IgD-negative memory B cell (primary cell): ENCODE measurements at regions not wholly inside any gene's neighbourhood (a gene's known extent, or its start where the extent isn't known, plus 50 kb on each side); places are given as distances from the start of the nearest gene placed in this dataset.
"Not testable (repeated sequence)": the region's sequence is repeated elsewhere in the genome, so short reads cannot be mapped to it uniquely, and the experiment has no call there.

Source experiments
- H3K27ac Mint-ChIP-seq, 3 donors: one replicate each; pipeline ENCODE4 v1.8.0; 2020 to 2022; ENCODE audit warnings: mild to moderate bottlenecking in 3 of 3, mixed read lengths in 3 of 3, moderate library complexity in 1 of 3
- H3K27me3 Mint-ChIP-seq: one replicate; pipeline ENCODE4 v1.8.0; 2021; ENCODE audit warnings: mixed read lengths
- H3K36me3 Mint-ChIP-seq: one replicate; pipeline ENCODE4 v1.8.0; 2020; ENCODE audit warnings: mild to moderate bottlenecking, mixed read lengths
- H3K4me1 Mint-ChIP-seq, 3 donors: one replicate each; pipeline ENCODE4 v1.8.0; 2020 to 2022; ENCODE audit warnings: mixed read lengths in 3 of 3, mild to moderate bottlenecking in 1 of 3
- H3K4me3 Mint-ChIP-seq, 4 donors: one replicate each; pipeline ENCODE4 v1.8.0; 2020 to 2022; ENCODE audit warnings: mild to moderate bottlenecking in 4 of 4, mixed read lengths in 4 of 4, moderate library complexity in 3 of 4
- H3K9me3 Mint-ChIP-seq, 3 donors: one replicate each; pipeline ENCODE4 v1.8.0; 2020 to 2021; ENCODE audit warnings: mixed read lengths in 3 of 3, mild to moderate bottlenecking in 1 of 3

DNA sequence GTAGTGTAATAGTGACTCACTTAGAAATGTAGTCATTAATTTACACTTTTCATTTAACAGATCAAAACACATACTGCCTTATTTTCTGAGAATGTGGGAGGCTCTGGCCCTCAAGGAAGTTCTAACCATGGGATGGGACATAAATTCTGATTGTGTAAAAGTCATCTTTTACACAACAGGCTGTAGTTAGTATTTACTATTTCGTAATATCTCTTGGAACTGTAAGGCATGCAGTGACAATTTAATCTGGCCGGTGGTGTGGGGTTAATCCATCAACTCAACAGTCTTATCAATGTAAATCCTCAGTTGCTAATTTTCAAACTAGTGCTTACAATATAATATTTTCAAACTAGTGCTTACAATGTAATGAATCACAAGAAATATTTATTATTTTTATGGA lies 1599.2 kb downstream of the EFNB2 start:
- peaks cover 0 to 2% (median 0%) of the 10 kb centered on the region in 3 donors for H3K9me3 Mint-ChIP-seq
- H3K27me3 Mint-ChIP-seq, result no peaks in the 10 kb centered on the region
- no peak overlapping the region for H3K27ac Mint-ChIP-seq
- H3K4me1 Mint-ChIP-seq, result no peaks in the 10 kb centered on the region
- H3K4me3 Mint-ChIP-seq, result no peak overlapping the region
- H3K36me3 Mint-ChIP-seq, result peaks cover 1% of the 10 kb centered on the region

DNA sequence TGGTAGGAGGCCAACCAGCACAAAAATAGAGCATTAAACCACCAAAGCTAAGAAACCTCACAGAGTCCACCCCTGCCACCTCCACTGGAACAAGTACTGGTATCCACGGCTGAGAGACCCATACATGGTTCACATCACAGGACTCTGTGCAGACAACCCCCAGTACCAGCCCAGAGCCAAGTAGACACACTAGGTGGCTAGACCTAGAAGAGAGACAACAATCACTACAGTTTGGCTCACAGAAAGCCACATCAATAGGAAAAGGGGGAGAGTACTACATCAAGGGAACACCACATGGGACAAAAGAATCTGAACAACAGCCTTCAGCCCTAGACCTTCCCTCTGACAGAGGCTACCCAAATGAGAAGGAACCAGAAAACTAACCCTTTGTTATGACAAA lies 1614.9 kb downstream of the EFNB2 start:
- H3K36me3 Mint-ChIP-seq, H3K4me1 Mint-ChIP-seq, H3K27ac Mint-ChIP-seq, H3K27me3 Mint-ChIP-seq, H3K4me3 Mint-ChIP-seq: not testable (repeated sequence)
- peaks cover 5 to 15% (median 6%) of the 10 kb centered on the region in 3 donors for H3K9me3 Mint-ChIP-seq

DNA sequence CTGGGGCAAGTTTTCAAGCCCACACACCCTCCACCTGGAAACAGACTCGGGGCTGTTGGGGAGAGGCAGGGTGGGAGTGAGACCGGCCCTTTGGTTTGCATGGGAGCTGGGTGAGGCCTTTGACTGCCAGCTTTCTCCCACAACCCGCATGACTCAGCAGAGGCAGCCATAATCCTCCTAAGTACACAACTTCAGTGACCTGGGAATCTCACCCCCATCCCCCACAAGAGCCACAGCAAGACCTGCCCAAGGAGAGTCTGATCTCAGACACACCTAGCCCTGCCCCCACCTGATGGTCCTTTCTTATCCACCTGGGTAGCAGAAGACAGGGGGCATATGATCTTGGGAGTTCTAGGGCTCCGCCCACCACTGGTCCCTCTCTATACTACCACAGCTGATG lies 1615.4 kb downstream of the EFNB2 start:
- H3K4me3 Mint-ChIP-seq, result no peak overlapping the region

DNA sequence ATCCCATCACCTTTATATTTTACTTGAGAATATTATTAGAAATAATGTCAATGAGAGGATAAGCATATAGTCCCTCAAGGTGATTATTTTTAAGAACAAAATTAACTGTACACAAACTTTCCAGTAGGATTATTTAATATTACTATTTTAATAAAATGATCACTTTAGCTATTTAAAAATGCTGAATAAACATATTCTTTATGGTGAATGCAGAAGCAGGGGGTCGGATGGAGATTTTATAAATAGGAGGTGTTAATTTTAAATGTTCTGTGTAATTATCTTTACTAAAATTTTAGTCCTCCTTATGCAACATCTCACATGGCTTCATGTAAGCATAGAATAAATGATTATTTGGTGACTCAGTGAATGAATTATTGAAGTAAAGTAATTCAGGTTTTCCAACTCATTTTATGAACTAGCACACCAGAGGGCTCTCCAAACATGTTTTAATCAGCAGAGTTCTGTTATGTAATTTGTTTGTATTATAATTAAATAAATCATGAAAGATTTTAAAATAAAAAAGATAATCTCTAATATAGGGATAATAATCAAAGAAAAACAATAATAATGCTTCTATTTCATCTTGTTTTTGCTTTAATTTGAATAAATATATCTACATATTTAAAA lies 1635.2 kb downstream of the EFNB2 start:
- no peaks in the 10 kb centered on the region for H3K27me3 Mint-ChIP-seq
- H3K36me3 Mint-ChIP-seq, result no peaks in the 10 kb centered on the region
- H3K4me3 Mint-ChIP-seq, result no peak overlapping the region
- no peak overlapping the region for H3K27ac Mint-ChIP-seq
- H3K4me1 Mint-ChIP-seq, result no peaks in the 10 kb centered on the region
- no peaks in the 10 kb centered on the region for H3K9me3 Mint-ChIP-seq

More for the DNA sequence above, 1615.4 kb downstream of the EFNB2 start:
- H3K9me3 Mint-ChIP-seq, result peaks cover 5 to 15% (median 6%) of the 10 kb centered on the region in 3 donors
- H3K27ac Mint-ChIP-seq, result no peak overlapping the region
- no peaks in the 10 kb centered on the region for H3K27me3 Mint-ChIP-seq
- no peaks in the 10 kb centered on the region for H3K36me3 Mint-ChIP-seq
- no peaks in the 10 kb centered on the region for H3K4me1 Mint-ChIP-seq

DNA sequence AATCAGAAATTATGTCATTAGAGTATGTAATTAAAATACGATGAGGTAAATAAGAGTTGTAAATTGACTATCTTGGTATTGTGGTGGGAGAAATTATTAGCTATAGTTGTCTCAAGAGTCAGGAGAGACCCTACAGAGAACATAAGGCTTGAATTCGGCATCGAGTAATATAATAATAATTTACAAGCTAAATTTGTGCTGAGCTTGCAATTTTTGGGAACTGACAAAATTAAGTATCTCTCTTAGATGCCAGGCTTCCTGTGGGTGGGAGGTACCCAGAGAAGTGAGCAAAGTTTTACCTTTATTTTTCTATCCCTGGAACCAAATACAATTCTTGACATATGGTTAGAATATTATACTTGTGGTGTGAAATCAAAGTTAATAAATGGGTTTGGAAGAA lies 1637.0 kb downstream of the EFNB2 start:
- Mint-ChIP-seq H3K27me3 (no peaks in the 10 kb centered on the region), H3K4me3 (no peak overlapping the region), H3K4me1 (no peaks in the 10 kb centered on the region), H3K9me3 (no peaks in the 10 kb centered on the region), H3K27ac (no peak overlapping the region), H3K36me3 (no peaks in the 10 kb centered on the region)

DNA sequence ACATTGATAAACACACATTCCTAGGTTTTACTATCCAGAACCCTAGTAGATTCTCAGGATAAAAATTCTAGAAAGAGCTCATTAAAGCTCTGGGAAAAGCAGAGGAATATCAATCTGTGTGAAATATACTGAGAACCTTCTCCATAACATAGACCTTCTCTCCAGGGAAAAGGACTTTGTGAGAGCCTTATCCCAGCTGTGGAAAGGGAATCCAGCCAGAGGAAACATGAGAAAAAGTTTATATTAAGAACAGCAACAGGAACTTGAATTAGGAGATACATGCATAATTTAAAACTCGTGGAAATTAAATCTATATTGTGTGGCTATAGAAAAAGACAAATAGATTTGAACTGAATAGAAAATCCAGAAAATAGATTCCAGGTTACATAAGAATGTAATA lies 1639.9 kb downstream of the EFNB2 start:
- Mint-ChIP-seq H3K4me3 (no peak overlapping the region), H3K27me3 (no peaks in the 10 kb centered on the region), H3K4me1 (no peaks in the 10 kb centered on the region), H3K9me3 (peaks cover 0 to 2% (median 0%) of the 10 kb centered on the region in 3 donors), H3K36me3 (no peaks in the 10 kb centered on the region), H3K27ac (no peak overlapping the region)

DNA sequence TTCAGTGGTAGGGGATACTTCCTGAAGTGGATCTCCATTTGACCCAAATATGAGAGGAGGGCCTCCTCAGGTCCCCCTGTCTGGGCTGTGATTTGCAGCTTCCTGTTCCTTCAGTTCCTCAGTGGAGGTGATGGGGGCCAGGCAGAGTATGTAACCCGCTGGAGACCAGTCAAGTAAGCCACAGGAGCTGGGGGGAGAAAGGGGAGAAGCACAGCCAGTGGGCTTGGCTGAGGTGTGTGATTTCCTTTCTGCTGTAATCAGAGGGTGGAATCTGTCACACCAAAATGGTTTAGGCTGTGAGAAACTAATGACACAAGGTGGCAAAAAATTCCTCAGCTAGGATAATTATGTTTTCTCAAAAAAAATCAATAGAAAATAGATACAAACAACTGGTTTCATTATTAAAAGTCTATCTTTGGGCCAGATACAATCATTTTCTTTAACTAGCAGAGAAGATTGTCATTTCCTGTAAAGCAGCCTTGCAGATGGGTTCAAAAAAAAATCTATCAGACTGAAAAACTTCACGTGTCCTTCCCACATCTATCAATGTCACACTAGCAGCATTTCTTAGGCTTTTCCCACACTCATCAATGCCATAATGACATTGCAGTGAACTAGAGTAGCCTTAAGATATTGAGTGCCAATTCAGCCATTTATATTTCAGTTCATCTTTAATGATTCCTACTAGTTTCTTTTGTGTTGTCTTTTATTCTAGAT lies 1660.3 kb downstream of the EFNB2 start:
- Mint-ChIP-seq H3K27ac (no peak overlapping the region), H3K27me3 (no peaks in the 10 kb centered on the region), H3K4me3 (no peak overlapping the region), H3K9me3 (no peaks in the 10 kb centered on the region), H3K4me1 (no peaks in the 10 kb centered on the region), H3K36me3 (no peaks in the 10 kb centered on the region)

DNA sequence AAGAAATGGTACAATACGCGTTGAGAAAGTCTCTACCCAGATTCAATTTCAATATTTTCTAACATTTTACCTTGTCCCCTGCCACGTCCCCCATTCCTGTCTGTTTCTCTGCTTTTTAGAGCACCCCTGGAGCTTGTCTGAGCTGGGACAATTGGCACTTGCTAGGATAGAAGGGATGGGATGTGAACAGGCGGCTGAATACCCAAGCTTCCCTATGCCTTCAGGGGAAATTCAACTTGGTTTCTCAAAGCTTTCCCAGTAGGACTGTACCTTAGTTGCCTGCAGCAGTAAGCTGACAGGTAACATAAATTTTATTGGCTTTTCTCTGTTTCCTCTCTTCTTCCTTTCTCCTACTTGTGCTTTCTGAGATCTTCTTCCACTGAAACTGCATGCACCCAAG lies 1663.3 kb downstream of the EFNB2 start:
- Mint-ChIP-seq H3K27me3 (no peaks in the 10 kb centered on the region), H3K4me3 (no peak overlapping the region), H3K36me3 (no peaks in the 10 kb centered on the region), H3K27ac (no peak overlapping the region), H3K9me3 (peaks cover 1 to 3% (median 2%) of the 10 kb centered on the region in 3 donors), H3K4me1 (no peaks in the 10 kb centered on the region)

DNA sequence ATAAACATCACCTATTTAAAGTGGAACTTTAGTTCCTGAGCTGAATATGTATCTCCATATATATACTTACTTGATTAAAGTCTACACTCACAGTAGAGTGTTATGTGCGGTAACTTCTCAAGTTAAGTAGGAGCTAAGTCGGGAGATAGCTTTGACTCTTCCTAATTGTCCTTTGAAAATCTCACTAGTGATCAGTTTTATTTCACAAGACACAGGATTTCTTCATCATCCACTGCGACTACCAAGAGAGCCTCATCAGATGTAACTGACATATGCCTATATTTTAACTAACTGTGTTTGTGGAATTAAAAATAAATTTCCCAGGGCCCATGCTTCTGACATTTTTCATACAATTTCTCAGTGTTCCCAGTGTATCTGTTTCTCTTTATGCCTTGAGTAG lies 1664.0 kb downstream of the EFNB2 start:
- Mint-ChIP-seq H3K27ac (no peak overlapping the region), H3K4me3 (no peak overlapping the region), H3K9me3 (peaks cover 1 to 3% (median 2%) of the 10 kb centered on the region in 3 donors), H3K27me3 (no peaks in the 10 kb centered on the region), H3K4me1 (peaks cover 0 to 2% (median 0%) of the 10 kb centered on the region in 3 donors), H3K36me3 (no peaks in the 10 kb centered on the region)

DNA sequence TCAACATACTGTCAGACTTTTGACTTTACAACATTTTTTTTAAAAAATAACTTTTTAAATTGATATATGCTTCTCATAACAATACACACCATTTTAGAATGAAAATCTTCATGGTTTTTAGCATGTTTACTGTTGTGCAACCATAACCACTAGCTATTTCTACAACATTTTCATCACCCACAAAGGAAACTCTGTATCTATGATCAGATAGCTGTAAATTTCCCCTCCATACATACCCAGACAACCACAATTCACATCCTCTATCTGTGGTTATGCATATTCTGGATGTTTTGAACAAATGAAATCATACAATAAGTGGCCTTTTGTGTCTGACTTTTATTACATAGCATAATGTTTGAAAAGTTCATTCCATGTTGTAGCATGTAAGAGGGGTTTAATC lies 1666.0 kb downstream of the EFNB2 start:
- Mint-ChIP-seq H3K27ac (no peak overlapping the region), H3K27me3 (no peaks in the 10 kb centered on the region), H3K9me3 (peaks cover 1 to 3% (median 2%) of the 10 kb centered on the region in 3 donors), H3K4me3 (no peak overlapping the region), H3K36me3 (no peaks in the 10 kb centered on the region), H3K4me1 (peaks cover 0 to 2% (median 0%) of the 10 kb centered on the region in 3 donors)

DNA sequence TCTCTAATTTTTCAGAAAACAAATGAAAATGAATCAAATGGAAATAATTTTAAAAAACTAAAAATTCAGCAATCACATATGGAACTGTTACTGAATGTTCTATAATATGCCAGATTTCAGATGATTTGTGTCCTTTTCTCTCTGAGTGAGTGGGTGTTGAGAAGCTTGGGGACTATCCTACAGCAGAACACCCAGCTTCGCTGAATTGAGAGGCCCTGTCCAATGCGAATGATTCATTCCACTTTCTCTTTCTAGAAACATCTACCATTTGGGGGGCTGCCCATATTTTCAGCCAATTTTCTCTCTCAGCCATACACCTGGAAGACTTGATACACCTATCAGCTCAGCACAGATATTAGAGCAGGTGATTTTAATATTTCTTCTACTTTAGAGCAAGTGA lies 1666.7 kb downstream of the EFNB2 start:
- Mint-ChIP-seq H3K4me3 (no peak overlapping the region), H3K27ac (no peak overlapping the region), H3K4me1 (peaks cover 0 to 2% (median 0%) of the 10 kb centered on the region in 3 donors), H3K9me3 (peaks cover 1 to 3% (median 2%) of the 10 kb centered on the region in 3 donors), H3K27me3 (no peaks in the 10 kb centered on the region), H3K36me3 (no peaks in the 10 kb centered on the region)

DNA sequence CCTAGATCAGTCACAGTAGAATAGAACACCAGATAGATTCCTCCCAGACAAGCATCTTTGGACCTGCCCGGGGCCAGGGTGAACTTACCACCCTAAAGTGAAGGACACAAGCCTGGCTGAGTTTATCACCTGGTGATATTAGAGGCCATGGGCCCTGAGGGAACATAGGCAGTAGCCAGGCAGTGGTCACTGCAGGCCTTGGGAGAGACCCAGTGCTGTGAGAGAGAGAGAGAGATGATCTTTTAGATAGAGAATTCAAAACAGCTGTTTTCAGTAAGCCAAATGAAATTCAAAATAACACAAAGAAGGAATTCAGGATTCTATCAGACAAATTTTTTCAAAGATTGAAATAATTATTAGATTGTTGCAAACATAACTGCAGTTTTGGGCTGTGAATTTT lies 1679.9 kb downstream of the EFNB2 start:
- peaks cover 0 to 3% (median 0%) of the 10 kb centered on the region in 3 donors for H3K9me3 Mint-ChIP-seq
- no peaks in the 10 kb centered on the region for H3K36me3 Mint-ChIP-seq
- H3K27ac Mint-ChIP-seq, result no peak overlapping the region
- H3K4me1 Mint-ChIP-seq, result no peaks in the 10 kb centered on the region
- no peak overlapping the region for H3K4me3 Mint-ChIP-seq
- no peaks in the 10 kb centered on the region for H3K27me3 Mint-ChIP-seq

DNA sequence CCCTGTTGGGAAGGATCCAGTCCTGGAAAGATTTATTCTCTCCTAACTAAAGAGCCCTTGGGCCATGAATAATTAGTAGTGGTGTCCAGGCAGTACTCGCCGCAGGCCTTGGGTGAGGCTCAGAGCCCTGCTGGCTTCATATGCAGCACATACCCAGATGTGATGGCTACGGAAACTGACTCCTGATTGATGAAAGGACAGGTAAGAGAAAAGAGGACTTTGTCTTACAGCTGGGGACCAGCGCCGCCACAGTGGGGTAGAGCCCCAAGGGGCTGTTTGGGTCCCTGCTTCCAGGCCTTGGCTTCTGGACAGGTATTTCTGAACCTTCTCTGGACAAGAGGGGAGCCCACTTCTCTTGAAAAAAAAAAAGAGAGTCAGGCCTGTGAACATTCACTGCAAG lies 1680.8 kb downstream of the EFNB2 start:
- Mint-ChIP-seq H3K4me3 (no peak overlapping the region), H3K4me1 (no peaks in the 10 kb centered on the region), H3K36me3 (peaks cover 2% of the 10 kb centered on the region), H3K27ac (no peak overlapping the region), H3K27me3 (no peaks in the 10 kb centered on the region), H3K9me3 (no peaks in the 10 kb centered on the region)

DNA sequence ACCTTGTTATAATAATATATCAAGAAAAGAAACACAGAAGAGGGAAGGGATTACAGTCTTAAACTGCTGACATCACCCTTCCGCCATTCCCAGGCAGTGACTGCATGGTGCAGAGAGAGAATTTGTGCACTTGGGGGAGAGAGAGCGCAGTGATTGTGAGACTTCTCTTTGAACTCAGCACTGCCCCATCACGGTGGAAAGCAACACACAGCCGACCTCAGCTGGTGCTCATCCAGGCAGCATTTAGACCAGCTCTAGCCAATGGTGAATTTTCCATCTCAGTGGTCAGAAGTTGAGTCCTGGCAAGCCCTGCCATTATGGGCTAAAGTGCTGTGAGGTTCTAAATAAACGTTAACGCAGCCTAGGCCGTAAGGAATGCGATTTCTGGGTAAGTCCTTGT lies 1681.5 kb downstream of the EFNB2 start:
- no peak overlapping the region for H3K27ac Mint-ChIP-seq
- no peaks in the 10 kb centered on the region for H3K9me3 Mint-ChIP-seq
- peaks cover 2% of the 10 kb centered on the region for H3K36me3 Mint-ChIP-seq
- no peaks in the 10 kb centered on the region for H3K4me1 Mint-ChIP-seq
- no peak overlapping the region for H3K4me3 Mint-ChIP-seq
- H3K27me3 Mint-ChIP-seq, result no peaks in the 10 kb centered on the region

DNA sequence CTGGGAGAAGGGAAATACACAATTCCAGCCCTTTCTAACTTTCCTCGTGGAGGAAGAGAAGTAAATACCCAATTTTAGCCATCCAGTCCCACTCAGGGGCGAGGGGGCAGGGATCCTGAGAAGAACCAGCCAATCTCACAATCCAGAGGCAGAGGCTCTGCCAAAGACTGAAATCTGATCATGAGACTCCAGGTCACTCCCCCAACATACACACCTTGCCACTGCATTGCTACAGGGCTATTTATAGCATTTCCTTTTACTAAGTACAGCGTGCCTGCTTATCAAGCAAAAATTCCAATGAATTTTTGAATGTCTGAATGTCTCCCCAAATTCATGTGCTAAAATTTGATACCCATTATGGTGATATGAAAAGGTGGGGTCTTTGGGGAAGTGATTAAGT lies 1687.5 kb downstream of the EFNB2 start:
- Mint-ChIP-seq H3K9me3 (peaks cover 0 to 4% (median 0%) of the 10 kb centered on the region in 3 donors), H3K4me3 (no peak overlapping the region), H3K36me3 (peaks cover 2% of the 10 kb centered on the region), H3K27ac (no peak overlapping the region), H3K4me1 (no peaks in the 10 kb centered on the region), H3K27me3 (peaks cover 2% of the 10 kb centered on the region)

DNA sequence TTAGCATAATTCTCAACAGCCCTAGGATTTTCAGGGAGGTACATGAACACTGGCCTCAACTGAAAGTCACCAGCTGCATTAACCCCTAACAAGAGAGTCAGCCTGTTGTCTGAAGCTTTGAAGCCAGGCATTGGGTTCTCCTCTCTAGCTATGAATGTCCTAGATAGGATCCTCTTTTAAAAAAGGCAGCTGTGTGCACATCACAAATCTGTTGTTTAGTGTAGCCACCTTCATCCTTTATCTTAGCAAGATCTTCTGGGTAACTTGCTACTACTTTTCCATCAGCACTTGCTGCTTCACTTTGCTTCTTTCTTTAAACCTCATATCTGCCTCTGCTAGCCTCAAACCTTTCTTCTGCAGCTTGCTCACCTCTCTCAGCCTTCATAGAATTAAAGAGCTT lies 1692.1 kb downstream of the EFNB2 start:
- H3K4me1 Mint-ChIP-seq, result no peaks in the 10 kb centered on the region
- H3K9me3 Mint-ChIP-seq, result peaks cover 0 to 4% (median 0%) of the 10 kb centered on the region in 3 donors
- H3K4me3 Mint-ChIP-seq, result no peak overlapping the region
- peaks cover 2% of the 10 kb centered on the region for H3K27me3 Mint-ChIP-seq
- no peaks in the 10 kb centered on the region for H3K36me3 Mint-ChIP-seq
- no peak overlapping the region for H3K27ac Mint-ChIP-seq
